ENCODE measurements at regions not wholly inside any gene's neighbourhood (a gene's known extent, or its start where the extent isn't known, plus 50 kb on each side); places are given as distances from the start of the nearest gene placed in this dataset.

DNA sequence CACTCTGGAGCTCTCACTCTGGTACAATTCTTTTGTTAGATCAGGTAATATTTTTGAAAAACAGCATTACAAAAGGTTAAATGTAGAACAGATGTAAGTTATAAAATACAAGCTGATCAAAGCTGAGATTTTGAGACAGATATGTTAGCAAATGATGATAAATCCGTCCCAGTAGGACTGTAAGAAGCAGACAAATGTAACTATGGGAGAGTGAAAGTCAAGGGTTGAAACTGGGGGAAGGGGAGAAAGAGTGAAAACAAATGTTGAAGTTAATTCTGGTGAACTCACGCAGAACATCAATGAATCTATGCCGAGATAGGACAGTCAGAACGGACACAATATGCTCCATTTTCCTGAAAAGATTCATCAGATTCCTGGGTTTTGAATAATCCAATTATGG, 298.9 kb upstream of the IRX5 start:
- Histone ChIP-seq H3K27ac (ENCODE audit: low read length) (no peak overlapping the region), H3K27me3 (ENCODE audit: control insufficient read depth, insufficient read depth, low read length) (no peaks in the 10 kb centered on the region), H3K4me1 (ENCODE audit: control insufficient read depth, insufficient read depth, low read length) (no peaks in the 10 kb centered on the region), H3K36me3 (ENCODE audit: control insufficient read depth, insufficient read depth, low read length) (no peaks in the 10 kb centered on the region), H3K9me3 (ENCODE audit: control insufficient read depth, insufficient read depth, low read depth, low read length) (no peaks in the 10 kb centered on the region), H3K4me3 (ENCODE audit: low read depth in 2 of 2, low read length in 2 of 2) (no peak overlapping the region)
- BruUV-seq (replicated peaks), result no TSS peak
- ChIA-PET CTCF (interaction anchor here (0.6 kb wide), 1 partner anchor 350 kb away, joined by 3 read pairs; no protein-coding TSS in a partner anchor), POLR2A (no interaction called here)
- TF ChIP-seq TCF7L2 (IDR thresholded peaks at IDR 0.05; ENCODE audit: low read depth, low read length), result no peak
- TF ChIP-seq, protein P1, sequence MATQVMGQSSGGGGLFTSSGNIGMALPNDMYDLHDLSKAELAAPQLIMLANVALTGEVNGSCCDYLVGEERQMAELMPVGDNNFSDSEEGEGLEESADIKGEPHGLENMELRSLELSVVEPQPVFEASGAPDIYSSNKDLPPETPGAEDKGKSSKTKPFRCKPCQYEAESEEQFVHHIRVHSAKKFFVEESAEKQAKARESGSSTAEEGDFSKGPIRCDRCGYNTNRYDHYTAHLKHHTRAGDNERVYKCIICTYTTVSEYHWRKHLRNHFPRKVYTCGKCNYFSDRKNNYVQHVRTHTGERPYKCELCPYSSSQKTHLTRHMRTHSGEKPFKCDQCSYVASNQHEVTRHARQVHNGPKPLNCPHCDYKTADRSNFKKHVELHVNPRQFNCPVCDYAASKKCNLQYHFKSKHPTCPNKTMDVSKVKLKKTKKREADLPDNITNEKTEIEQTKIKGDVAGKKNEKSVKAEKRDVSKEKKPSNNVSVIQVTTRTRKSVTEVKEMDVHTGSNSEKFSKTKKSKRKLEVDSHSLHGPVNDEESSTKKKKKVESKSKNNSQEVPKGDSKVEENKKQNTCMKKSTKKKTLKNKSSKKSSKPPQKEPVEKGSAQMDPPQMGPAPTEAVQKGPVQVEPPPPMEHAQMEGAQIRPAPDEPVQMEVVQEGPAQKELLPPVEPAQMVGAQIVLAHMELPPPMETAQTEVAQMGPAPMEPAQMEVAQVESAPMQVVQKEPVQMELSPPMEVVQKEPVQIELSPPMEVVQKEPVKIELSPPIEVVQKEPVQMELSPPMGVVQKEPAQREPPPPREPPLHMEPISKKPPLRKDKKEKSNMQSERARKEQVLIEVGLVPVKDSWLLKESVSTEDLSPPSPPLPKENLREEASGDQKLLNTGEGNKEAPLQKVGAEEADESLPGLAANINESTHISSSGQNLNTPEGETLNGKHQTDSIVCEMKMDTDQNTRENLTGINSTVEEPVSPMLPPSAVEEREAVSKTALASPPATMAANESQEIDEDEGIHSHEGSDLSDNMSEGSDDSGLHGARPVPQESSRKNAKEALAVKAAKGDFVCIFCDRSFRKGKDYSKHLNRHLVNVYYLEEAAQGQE (IDR thresholded peaks at IDR 0.05; ENCODE audit: insufficient read depth in 1 of 2, low read depth in 2 of 2, low read length in 1 of 2), result no peak
- TF ChIP-seq CTCF (IDR thresholded peaks at IDR 0.05), result no peak
- TF ChIP-seq POLR2AphosphoS5 (IDR thresholded peaks at IDR 0.05; ENCODE audit: low read depth, low read length), result no peak
- TF ChIP-seq SIN3A (IDR thresholded peaks at IDR 0.05; ENCODE audit: borderline replicate concordance, insufficient read depth, low read depth, low read length), result no peak
- no peak for DNase-seq (ENCODE audit: low read depth, low spot score)
- intact Hi-C loops (cut with micrococcal nuclease; ENCODE audit: unreplicated experiment), result no loop called here
- no peak for ATAC-seq
- in situ Hi-C loops (cut with HindIII; ENCODE audit: low pct_unique_long_range_greater_than_20kb, low sequenced_read_pairs), result no loop called here

- no peak for TF ChIP-seq SIN3A (IDR thresholded peaks at IDR 0.05; ENCODE audit: borderline replicate concordance, insufficient read depth, low read depth, low read length)
- no peak for TF ChIP-seq TCF7L2 (IDR thresholded peaks at IDR 0.05; ENCODE audit: low read depth, low read length)
- no peak for TF ChIP-seq CTCF (IDR thresholded peaks at IDR 0.05)
- no peak for TF ChIP-seq POLR2AphosphoS5 (IDR thresholded peaks at IDR 0.05; ENCODE audit: low read depth, low read length)
- TF ChIP-seq, protein P1 (IDR thresholded peaks at IDR 0.05; ENCODE audit: insufficient read depth in 1 of 2, low read depth in 2 of 2, low read length in 1 of 2), result no peak
- H3K4me1 ChIP-seq (ENCODE audit: control insufficient read depth, insufficient read depth, low read length), result no peaks in the 10 kb centered on the region
- DNase-seq (ENCODE audit: low read depth, low spot score) (no peak), ATAC-seq (no peak)
- H3K27ac ChIP-seq (ENCODE audit: low read length), result no peak overlapping the region
- in situ Hi-C loops (cut with HindIII; ENCODE audit: low pct_unique_long_range_greater_than_20kb, low sequenced_read_pairs) (no loop called here), intact Hi-C loops (cut with micrococcal nuclease; ENCODE audit: unreplicated experiment) (no loop called here)
- ChIA-PET POLR2A (no interaction called here), CTCF (no interaction called here)
- H3K4me3 ChIP-seq (ENCODE audit: low read depth in 2 of 2, low read length in 2 of 2), result no peak overlapping the region
- H3K27me3 ChIP-seq (ENCODE audit: control insufficient read depth, insufficient read depth, low read length), result no peaks in the 10 kb centered on the region
- no peaks in the 10 kb centered on the region for H3K36me3 ChIP-seq (ENCODE audit: control insufficient read depth, insufficient read depth, low read length)
- BruUV-seq (replicated peaks), result no TSS peak
- H3K9me3 ChIP-seq (ENCODE audit: control insufficient read depth, insufficient read depth, low read depth, low read length), result no peaks in the 10 kb centered on the region
Observed at GRCh38 chr16:54630284-54630967, 300.2 kb upstream of the IRX5 start.
